ENCODE measurements at regions not wholly inside any gene's neighbourhood (a gene's known extent, or its start where the extent isn't known, plus 50 kb on each side); places are given as distances from the start of the nearest gene placed in this dataset.

DNA sequence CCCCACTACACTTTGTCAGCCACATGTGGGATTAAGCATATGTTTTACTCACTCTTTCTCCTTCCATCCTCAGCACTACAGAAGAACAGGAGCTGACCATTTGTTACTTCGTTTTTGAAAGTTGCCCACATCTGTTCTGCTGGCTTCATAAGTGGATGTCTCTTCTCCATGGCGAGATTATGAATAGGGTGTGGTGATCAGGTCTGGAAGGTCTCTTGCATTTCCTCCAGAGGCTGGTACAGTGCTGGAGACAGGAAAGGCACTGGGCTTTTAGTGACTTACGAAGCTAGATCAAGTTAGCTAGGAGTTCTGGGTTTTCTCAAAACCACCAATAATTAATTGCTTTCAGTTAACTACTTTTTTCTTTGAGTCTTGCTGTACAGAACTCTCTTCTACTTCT is 136.5 kb downstream of the AQP4 start:
- 77% methylated on average over 3 of the region's 3 CpGs for WGBS
- no peak overlapping the region for H3K4me3 ChIP-seq (ENCODE audit: low read depth, low read length)
- no peaks in the 10 kb centered on the region for H3K36me3 ChIP-seq (ENCODE audit: insufficient read depth)
- no peak overlapping the region for H3K27ac ChIP-seq (ENCODE audit: low read depth)
- H3K4me1 ChIP-seq (ENCODE audit: insufficient read depth), result no peaks in the 10 kb centered on the region
- DNase-seq (ENCODE audit: extremely low spot score), result no peak

DNA sequence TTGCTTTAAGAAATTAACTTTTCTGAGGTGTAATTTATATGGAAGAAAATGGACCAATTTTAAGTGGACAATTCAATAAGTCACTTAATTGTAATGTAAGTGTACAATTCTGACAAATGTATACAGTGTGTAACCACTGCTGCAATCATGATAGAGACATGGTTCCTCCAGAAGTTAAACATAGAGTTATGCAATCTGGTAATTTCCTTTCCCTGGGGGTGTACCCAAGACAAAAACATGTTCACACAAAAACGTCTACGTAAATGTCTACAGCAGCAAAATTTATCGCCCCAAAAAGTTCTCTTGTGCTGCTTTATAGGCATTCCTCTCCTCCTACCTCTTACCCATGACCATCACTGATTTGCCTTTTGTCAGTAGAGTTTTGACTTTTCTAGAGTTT is 141.5 kb downstream of the AQP4 start:
- Histone ChIP-seq H3K27ac (ENCODE audit: low read depth) (no peak overlapping the region), H3K36me3 (ENCODE audit: insufficient read depth) (no peaks in the 10 kb centered on the region), H3K4me1 (ENCODE audit: insufficient read depth) (no peaks in the 10 kb centered on the region), H3K4me3 (ENCODE audit: low read depth, low read length) (no peak overlapping the region)
- WGBS, result 65% methylated on average over 3 of the region's 3 CpGs
- no peak for DNase-seq (ENCODE audit: extremely low spot score)

DNA sequence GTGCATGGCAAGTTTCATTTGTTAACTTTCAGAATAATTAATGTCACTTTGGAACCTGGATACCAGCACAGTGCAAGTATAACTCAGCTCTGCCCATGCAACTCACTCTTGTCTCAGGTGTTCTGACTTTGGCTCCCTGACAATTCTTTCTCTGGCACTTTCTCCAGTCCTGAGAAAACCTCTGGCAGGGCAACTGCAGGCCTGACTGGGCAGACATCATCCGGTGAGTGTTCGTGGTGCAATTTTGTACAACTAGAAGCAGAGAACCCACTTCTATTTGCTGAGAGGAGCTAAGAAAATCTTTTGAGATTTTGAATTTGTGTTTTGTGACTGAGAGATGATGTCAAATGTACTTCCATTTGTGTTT is 143.0 kb downstream of the AQP4 start:
- 94% methylated on average over 2 of the region's 2 CpGs for WGBS
- H3K27ac ChIP-seq (ENCODE audit: low read depth), result no peak overlapping the region
- H3K4me1 ChIP-seq (ENCODE audit: insufficient read depth), result no peaks in the 10 kb centered on the region
- no peak overlapping the region for H3K4me3 ChIP-seq (ENCODE audit: low read depth, low read length)
- no peak for DNase-seq (ENCODE audit: extremely low spot score)
- no peaks in the 10 kb centered on the region for H3K36me3 ChIP-seq (ENCODE audit: insufficient read depth)

DNA sequence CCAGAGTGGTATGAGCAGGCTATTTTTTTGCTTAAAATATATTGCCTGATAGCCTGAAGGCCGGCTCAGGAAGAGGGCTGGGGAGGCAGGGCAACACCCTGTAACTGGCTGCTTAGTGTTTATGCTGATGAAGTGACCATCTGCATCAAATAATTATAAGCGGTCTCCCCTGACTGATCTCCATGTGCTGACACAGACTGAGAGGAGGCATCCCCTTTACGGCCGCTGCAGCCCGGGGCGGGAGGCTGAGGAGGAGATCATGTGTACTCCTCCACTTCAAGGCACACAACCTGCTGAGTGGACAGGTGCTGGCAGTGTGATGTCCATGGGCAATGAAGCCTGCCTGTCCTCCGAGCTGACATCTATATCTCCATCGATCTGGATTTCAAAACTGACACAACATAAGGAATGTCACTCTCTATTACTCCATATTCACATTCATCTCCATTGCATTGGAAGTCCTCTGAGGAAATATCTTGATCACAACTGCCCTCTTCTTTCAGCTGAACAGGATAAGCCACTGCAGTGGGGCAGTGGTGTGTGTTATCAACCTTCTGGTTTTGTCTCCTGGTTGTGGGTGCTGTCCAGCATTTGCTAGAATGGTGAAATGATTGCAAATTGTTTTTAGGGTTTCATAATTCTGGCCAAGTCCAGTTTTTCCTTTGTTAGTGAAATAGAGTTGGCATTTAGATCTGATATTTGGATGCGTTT is 143.5 kb downstream of the AQP4 start:
- Histone ChIP-seq H3K4me3 (ENCODE audit: low read depth, low read length) (no peak overlapping the region), H3K27ac (ENCODE audit: low read depth) (no peak overlapping the region), H3K36me3 (ENCODE audit: insufficient read depth) (no peaks in the 10 kb centered on the region), H3K4me1 (ENCODE audit: insufficient read depth) (no peaks in the 10 kb centered on the region)
- 67% methylated on average over 9 of the region's 9 CpGs for WGBS
- DNase-seq (ENCODE audit: extremely low spot score), result no peak

DNA sequence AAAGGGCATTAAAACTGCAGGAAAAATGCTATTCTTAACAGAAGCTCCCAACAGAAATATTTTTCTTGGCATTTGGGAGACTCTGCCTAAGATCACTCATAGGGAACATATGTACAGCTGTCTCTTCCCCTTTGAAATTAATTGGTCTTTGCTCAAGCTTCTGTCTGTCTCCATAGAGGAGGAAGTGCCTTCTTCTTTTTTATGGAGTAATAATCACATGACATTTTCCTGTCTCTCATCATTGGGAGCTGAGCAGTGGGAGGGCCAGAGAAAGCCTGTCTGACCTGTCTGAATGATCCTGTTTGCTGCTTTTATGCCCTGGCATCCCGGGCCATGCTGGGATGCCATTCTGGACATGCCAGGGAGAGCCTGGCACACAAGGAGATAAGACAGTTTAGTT is 145.6 kb downstream of the AQP4 start:
- Histone ChIP-seq H3K4me3 (ENCODE audit: low read depth, low read length) (no peak overlapping the region), H3K27ac (ENCODE audit: low read depth) (no peak overlapping the region), H3K4me1 (ENCODE audit: insufficient read depth) (no peaks in the 10 kb centered on the region), H3K36me3 (ENCODE audit: insufficient read depth) (no peaks in the 10 kb centered on the region)
- 35% methylated on average over 1 of the region's 1 CpG for WGBS
- no peak for DNase-seq (ENCODE audit: extremely low spot score)

DNA sequence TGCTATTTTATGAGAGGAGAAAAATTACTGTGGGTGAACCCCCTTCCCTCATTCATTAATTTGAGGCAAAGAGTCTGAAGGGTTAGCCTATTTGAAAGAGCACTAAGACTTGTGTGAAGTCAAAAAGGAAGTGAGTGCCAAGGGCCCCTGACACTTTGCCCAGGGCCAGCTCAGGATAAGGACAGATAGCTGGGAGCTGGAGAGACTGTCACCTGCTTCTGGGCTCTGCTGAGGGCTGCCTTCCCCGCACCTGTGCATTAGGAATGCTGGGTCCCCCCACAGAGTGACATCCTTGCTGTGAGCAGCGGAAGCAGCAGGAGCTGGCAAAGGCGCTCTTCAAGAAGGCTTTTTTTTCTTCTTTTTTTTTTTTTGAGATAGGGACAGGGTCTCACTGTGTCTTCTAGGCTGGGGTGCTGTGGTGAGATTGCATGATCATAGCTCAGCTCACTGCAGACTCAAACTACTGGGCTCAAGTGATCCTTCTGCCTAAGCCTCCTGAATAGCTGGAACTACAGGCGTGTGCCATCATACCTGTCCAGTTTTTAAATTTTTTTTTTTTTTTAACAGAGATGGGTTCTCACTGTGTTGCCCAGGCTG is 148.3 kb downstream of the AQP4 start:
- 70% methylated on average over 4 of the region's 4 CpGs for WGBS
- Histone ChIP-seq H3K4me3 (ENCODE audit: low read depth, low read length) (no peak overlapping the region), H3K27ac (ENCODE audit: low read depth) (no peak overlapping the region), H3K36me3 (ENCODE audit: insufficient read depth) (no peaks in the 10 kb centered on the region), H3K4me1 (ENCODE audit: insufficient read depth) (no peaks in the 10 kb centered on the region)
- DNase-seq (ENCODE audit: extremely low spot score), result no peak

DNA sequence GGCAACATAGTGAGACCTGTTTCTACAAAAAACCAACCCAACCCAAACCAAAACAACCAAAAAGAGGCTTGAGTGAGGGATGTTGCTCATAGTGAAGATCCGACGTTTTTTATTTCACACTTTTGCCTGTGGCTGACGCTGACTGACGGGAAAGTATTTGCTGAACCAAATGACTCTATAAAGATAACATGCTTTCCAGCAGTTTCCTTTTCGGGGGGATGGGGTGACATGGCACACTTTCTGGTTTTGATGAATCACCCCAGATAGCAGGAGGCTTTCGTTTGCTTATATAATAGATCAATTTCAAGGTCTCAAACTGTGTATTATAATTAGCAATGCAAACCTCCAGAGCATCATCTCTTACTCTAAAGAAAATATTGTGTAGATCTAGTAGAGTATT is 150.8 kb downstream of the AQP4 start:
- no peaks in the 10 kb centered on the region for H3K4me1 ChIP-seq (ENCODE audit: insufficient read depth)
- DNase-seq (ENCODE audit: extremely low spot score), result no peak
- WGBS, result 24% methylated on average over 6 of the region's 6 CpGs
- H3K36me3 ChIP-seq (ENCODE audit: insufficient read depth), result no peaks in the 10 kb centered on the region
- H3K27ac ChIP-seq (ENCODE audit: low read depth), result no peak overlapping the region
- H3K4me3 ChIP-seq (ENCODE audit: low read depth, low read length), result no peak overlapping the region

DNA sequence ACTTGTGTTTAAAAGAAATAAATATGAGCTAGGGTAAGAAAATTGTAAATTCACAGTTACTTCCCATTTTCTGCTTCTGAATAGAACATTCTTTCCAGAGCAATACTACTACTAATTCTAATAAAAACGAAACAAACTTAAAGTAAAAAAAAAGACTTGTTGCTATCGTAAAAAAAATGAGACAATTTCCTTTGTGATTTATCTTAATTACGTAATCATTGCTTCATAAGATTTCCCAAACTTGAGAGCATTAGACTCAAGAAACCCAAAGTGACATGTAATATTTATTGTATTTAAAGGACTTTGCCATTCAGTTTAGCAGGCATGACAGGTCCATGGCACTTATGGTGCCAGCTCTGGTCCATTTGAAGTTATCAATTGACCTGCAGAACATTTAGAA is 153.8 kb downstream of the AQP4 start:
- no peaks in the 10 kb centered on the region for H3K36me3 ChIP-seq (ENCODE audit: insufficient read depth)
- DNase-seq (ENCODE audit: extremely low spot score), result no peak
- no peak overlapping the region for H3K27ac ChIP-seq (ENCODE audit: low read depth)
- no peak overlapping the region for H3K4me3 ChIP-seq (ENCODE audit: low read depth, low read length)
- WGBS, result 75% methylated on average over 3 of the region's 3 CpGs
- H3K4me1 ChIP-seq (ENCODE audit: insufficient read depth), result no peaks in the 10 kb centered on the region

DNA sequence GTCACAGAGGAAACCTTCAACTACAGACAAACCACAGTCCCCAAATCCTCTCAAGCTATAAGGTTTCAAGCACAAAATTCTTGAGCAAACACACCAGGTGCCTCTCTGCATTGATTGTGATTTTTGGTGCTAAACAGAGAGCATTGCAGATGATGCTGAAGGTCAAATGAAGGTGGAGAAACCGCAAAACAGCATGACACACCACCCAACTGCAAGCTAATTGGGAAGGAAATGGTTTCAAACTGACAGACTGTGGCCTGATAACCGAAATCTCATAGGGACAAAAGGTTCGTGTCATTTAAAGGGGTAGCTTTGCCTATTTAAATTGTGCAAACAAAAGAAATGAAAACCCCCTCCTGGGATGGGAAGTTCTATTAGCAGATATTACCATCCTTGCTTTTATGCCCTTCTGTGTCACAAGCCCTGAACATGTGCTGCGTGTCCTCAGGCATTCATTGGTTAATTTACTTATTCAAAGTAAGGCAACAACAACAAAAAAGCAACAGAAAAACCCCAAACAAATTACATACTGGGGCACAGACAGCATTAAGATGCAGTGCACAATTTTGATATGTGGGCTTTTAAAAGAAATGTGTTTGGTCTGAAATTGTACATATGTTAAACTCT is 154.9 kb downstream of the AQP4 start:
- 50% methylated on average over 4 of the region's 4 CpGs for WGBS
- H3K36me3 ChIP-seq (ENCODE audit: insufficient read depth), result no peaks in the 10 kb centered on the region
- no peak overlapping the region for H3K4me3 ChIP-seq (ENCODE audit: low read depth, low read length)
- no peak overlapping the region for H3K27ac ChIP-seq (ENCODE audit: low read depth)
- H3K4me1 ChIP-seq (ENCODE audit: insufficient read depth), result no peaks in the 10 kb centered on the region
- DNase-seq (ENCODE audit: extremely low spot score), result no peak

DNA sequence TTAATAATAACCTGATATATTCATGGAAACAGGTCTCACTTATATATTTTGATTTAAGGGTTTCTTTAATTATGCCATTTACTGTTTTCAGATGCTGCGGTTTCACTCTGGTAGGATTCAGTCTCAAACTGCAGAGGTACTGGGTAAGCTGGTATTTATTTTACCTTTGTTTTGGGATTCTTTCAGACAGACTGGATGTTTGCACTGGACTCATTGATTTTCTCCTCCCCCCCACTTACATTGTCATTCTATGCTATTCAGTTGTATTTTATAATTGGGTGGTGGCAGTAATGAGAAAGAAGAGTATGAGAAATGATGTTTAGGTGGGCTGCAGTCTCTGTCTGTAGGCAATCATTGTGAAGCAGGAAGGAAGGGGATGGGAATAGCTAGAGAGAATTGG is 155.6 kb downstream of the AQP4 start:
- H3K36me3 ChIP-seq (ENCODE audit: insufficient read depth), result no peaks in the 10 kb centered on the region
- no peak for DNase-seq (ENCODE audit: extremely low spot score)
- H3K4me3 ChIP-seq (ENCODE audit: low read depth, low read length), result no peak overlapping the region
- 91% methylated on average over 1 of the region's 1 CpG for WGBS
- no peak overlapping the region for H3K27ac ChIP-seq (ENCODE audit: low read depth)
- H3K4me1 ChIP-seq (ENCODE audit: insufficient read depth), result no peaks in the 10 kb centered on the region

DNA sequence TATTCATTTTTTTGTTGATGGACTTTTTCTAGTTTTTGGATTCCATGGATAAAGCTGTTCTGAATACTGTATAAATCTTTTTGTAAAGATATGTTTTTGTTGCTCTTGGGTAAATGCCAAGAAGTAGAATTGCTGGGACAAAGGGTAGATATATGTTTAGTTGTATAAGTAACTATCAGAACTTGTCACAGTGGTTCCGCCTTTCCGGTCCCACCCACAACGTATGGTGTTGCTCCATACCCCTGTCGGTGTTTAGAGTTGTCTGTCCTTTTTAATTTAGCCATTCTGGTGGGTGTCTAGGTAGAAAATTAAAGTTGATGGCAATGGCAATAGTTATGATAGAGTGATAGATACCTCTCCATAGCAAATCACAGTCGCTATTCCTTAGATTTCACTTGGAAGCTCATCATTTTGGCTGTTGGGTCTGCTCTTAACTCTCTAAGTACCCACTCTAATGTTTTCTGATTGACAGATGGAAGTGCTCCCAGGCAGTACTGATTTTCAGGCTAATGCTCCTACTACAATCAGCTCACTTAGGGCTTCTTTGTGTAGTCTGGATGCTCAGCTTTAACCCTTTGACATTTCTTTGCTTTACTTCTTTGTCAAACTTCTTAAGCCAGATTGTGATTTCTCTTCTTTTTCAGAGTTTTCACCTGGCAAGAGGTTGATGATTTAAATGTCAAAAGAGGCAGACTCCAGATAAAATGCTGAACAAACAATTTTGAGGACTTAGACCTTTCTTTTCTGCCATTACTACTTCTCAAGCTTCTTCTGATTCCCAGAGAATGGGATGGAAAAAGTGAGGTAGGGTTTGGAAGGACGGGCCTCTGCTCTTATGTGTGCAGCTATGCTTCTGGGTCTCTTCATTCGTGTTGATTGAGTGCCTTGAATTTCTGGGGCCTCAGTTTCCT is 156.4 kb downstream of the AQP4 start:
- H3K4me3 ChIP-seq (ENCODE audit: low read depth, low read length), result no peak overlapping the region
- 78% methylated on average over 7 of the region's 7 CpGs for WGBS
- no peaks in the 10 kb centered on the region for H3K36me3 ChIP-seq (ENCODE audit: insufficient read depth)
- H3K27ac ChIP-seq (ENCODE audit: low read depth), result no peak overlapping the region
- DNase-seq (ENCODE audit: extremely low spot score), result no peak
- no peaks in the 10 kb centered on the region for H3K4me1 ChIP-seq (ENCODE audit: insufficient read depth)

DNA sequence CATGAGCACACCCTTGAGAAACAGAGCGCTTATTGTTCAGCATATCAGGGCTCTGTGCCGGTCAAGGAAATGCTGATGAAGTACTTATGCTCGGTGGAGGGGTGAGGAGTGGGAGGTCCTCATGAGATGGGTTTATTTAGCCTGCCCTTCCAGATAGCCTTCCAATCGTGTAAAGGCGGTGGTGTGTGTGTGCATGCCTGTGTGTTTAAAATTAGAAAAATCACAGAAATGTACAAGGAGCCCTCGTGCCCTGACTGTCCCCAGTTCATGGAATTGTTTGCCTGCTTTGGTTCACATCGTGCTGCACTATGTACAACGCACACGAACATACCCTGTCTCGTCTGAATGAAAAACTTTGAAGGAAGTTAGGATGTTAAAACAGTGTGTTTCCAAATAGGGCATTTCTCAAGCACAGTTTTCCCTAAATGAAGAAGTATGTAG is 158.6 kb downstream of the AQP4 start:
- DNase-seq (ENCODE audit: extremely low spot score), result no peak
- 48% methylated on average over 10 of the region's 10 CpGs for WGBS
- H3K27ac ChIP-seq (ENCODE audit: low read depth), result no peak overlapping the region
- no peak overlapping the region for H3K4me3 ChIP-seq (ENCODE audit: low read depth, low read length)
- H3K36me3 ChIP-seq (ENCODE audit: insufficient read depth), result no peaks in the 10 kb centered on the region
- H3K4me1 ChIP-seq (ENCODE audit: insufficient read depth), result no peaks in the 10 kb centered on the region

DNA sequence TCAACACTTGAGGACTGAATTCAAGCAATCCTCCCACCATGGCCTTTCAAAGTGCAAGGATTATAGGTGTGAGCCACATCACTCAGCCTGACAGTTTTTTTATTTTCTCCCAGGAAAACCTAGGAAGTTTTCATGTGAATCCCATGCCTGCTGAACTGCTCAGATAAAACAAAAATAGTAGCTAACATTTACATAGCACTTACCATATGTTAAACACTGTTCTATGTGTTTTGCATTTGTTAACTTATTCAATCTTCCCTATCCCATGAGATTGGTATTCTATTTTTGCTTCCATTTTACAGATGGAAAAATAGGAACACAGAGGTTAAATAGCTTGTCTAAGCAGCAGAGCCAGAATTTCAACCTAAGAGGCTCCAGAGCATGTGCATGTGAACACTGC is 157.4 kb upstream of the KCTD1 start:
- no peak for DNase-seq (ENCODE audit: extremely low spot score)
- Histone ChIP-seq H3K4me1 (ENCODE audit: insufficient read depth) (no peaks in the 10 kb centered on the region), H3K36me3 (ENCODE audit: insufficient read depth) (no peaks in the 10 kb centered on the region), H3K4me3 (ENCODE audit: low read depth, low read length) (no peak overlapping the region), H3K27ac (ENCODE audit: low read depth) (no peak overlapping the region)

Measured in urinary bladder (tissue), 3 donors.